Common myeloid progenitor, CD34-positive (primary cell): ENCODE measurements at regions not wholly inside any gene's neighbourhood (a gene's known extent, or its start where the extent isn't known, plus 50 kb on each side); places are given as distances from the start of the nearest gene placed in this dataset.
"Not testable (repeated sequence)": the region's sequence is repeated elsewhere in the genome, so short reads cannot be mapped to it uniquely, and the experiment has no call there.

Source experiments
- CTCF ChIA-PET: fragments of 350-600 bp; sonication (Branson Sonifier 250); formaldehyde crosslinking; loops from one replicate; lab custom pipeline; 2021; ENCODE audit warnings: antibody characterized with exemption; lab: Charles Lee
- POLR2A ChIA-PET: fragments of 350-600 bp; sonication (Branson Sonifier 250); formaldehyde crosslinking; loops from one replicate; lab custom pipeline; 2021; ENCODE audit warnings: antibody characterized with exemption; lab: Charles Lee
- DNase-seq, 3 donors: peaks; one replicate each; pipeline versions ENCODE4 v3.0.0 to v3.0.0-alpha.2; 2013
- H3K27ac ChIP-seq, 2 experiments: 1 replicate in 1 of 2; 2 replicates in 1 of 2; pipeline ENCODE4 v1.7.0; 2013; ENCODE audit warnings: inconsistent platforms in 2 of 2, low read length in 2 of 2, mild to moderate bottlenecking in 2 of 2, low read depth in 1 of 2, moderate library complexity in 1 of 2; ENCODE audit not compliant: severe bottlenecking in 2 of 2, insufficient read depth in 1 of 2, poor library complexity in 1 of 2
- H3K27me3 ChIP-seq, 5 experiments: replicated peaks in 2 of 5; 1 replicate in 3 of 5; 2 replicates in 2 of 5; pipeline versions ENCODE4 v1.6.1 to v1.7.0; 2013; ENCODE audit warnings: low read length in 4 of 5, mild to moderate bottlenecking in 2 of 5, moderate library complexity in 2 of 5, inconsistent platforms in 1 of 5; ENCODE audit not compliant: insufficient read depth in 5 of 5, control insufficient read depth in 4 of 5
- H3K36me3 ChIP-seq, 4 experiments: 1 replicate in 2 of 4; 2 replicates in 2 of 4; pipeline versions ENCODE4 v1.6.1 to v1.7.0; 2013; ENCODE audit warnings: low read length in 3 of 4, control low read depth in 1 of 4, mild to moderate bottlenecking in 1 of 4; ENCODE audit not compliant: control insufficient read depth in 4 of 4, insufficient read depth in 4 of 4
- H3K4me1 ChIP-seq, 4 experiments: 1 replicate in 3 of 4; 2 replicates in 1 of 4; pipeline versions ENCODE4 v1.6.1 to v1.7.1; 2013; ENCODE audit warnings: low read length in 3 of 4, mild to moderate bottlenecking in 3 of 4, control low read depth in 1 of 4, inconsistent platforms in 1 of 4, moderate library complexity in 1 of 4; ENCODE audit not compliant: control insufficient read depth in 4 of 4, insufficient read depth in 4 of 4; ENCODE audit errors: control extremely low read depth in 1 of 4
- H3K4me3 ChIP-seq, 7 experiments: 1 replicate in 4 of 7; 2 replicates in 3 of 7; pipeline versions ENCODE4 v1.5.1 to v1.7.0; 2013; ENCODE audit warnings: mild to moderate bottlenecking in 7 of 7, low read length in 6 of 7, moderate library complexity in 6 of 7, inconsistent platforms in 2 of 7, low read depth in 2 of 7, control low read depth in 1 of 7; ENCODE audit not compliant: insufficient read depth in 4 of 7, control insufficient read depth in 1 of 7; ENCODE audit errors: extremely low read depth in 1 of 7
- H3K9me3 ChIP-seq, 5 experiments: 1 replicate in 4 of 5; 2 replicates in 1 of 5; pipeline versions ENCODE4 v1.6.1 to v1.7.1; 2013; ENCODE audit warnings: low read length in 4 of 5, mild to moderate bottlenecking in 2 of 5, inconsistent platforms in 1 of 5, low read depth in 1 of 5, moderate library complexity in 1 of 5; ENCODE audit not compliant: control insufficient read depth in 4 of 5, insufficient read depth in 2 of 5; ENCODE audit errors: control extremely low read depth in 1 of 5
- WGBS: methylation state at CpG from one replicate; pipeline ENCODE4 v1.1.5; 2013; ENCODE audit not compliant: insufficient coverage; 5-methylcytosine and 5-hydroxymethylcytosine counted together

DNA sequence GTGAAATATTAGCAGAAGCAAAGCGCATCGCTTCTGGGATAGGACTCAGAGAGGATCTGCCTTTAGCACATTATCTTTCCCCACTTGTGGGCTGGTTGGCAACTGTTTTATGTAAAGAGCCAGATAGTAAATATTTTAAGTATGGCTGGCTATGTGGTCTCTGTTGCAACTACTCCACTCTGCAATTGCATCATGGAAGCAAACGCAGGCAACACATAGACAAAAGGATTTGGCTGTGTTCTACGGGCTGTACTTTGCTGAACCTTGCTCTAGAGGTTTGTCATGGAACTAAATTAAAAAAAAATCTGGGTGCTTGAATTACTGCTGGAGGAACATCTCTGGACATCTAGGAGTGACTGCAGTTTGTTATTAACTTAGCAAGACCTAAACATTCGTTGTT, 307.8 kb upstream of the TPK1 start:
- Histone ChIP-seq H3K4me3 (no peak overlapping the region), H3K9me3 (no peaks in the 10 kb centered on the region), H3K4me1 (no peaks in the 10 kb centered on the region), H3K27ac (no peak overlapping the region), H3K36me3 (no peaks in the 10 kb centered on the region), H3K27me3 (peaks cover 0 to 3% (median 0%) of the 10 kb centered on the region in 5 experiments)
- 86% methylated on average over 4 of the region's 5 CpGs for WGBS
- CTCF ChIA-PET, result no interaction called here
- POLR2A ChIA-PET, result no interaction called here
- DNase-seq, result no peak

DNA sequence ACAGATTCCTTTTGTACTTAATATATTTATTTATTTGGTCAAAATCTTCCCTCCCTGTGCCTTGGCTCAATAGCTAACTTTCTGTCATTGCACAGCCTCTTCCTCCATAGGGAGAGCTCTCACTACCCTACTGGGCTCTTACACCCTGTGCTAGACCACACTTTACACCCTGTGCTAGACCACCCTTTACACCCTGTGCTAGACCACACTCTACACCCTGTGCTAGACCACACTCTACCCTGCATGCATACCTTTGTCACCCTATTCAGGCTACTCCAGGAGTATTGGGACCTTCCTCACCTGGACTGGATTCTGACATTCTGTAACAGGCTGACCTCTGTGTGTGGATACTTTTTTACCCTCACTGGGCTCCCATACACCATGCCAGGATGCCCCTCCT, 298.5 kb upstream of the TPK1 start:
- CTCF ChIA-PET, result no interaction called here
- POLR2A ChIA-PET, result no interaction called here
- no peaks in the 10 kb centered on the region for H3K36me3 ChIP-seq
- H3K27me3 ChIP-seq, result no peaks in the 10 kb centered on the region
- no peak overlapping the region for H3K4me3 ChIP-seq
- H3K27ac ChIP-seq, result no peak overlapping the region
- H3K9me3 ChIP-seq, result no peaks in the 10 kb centered on the region
- no peak for DNase-seq
- no peaks in the 10 kb centered on the region for H3K4me1 ChIP-seq

DNA sequence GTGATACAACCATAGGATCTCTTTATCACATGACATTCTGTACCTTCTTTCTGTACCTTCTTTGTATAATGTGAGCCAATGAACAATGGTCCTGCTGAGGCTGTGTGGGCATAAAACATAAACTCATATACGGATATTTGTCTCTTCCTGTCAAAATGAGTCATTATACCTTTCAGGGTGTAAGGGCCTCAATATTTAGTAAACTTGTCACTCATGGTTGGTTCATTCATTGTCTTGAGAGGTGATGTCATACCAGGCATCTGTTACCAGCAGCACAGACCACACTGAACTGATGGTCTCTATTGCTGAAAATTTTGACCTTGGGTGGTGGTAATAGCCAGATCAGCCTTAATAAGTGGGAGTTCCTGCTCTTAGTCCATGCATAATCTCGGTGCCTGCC, 287.6 kb upstream of the TPK1 start:
- POLR2A ChIA-PET, result no interaction called here
- H3K9me3 ChIP-seq, result peaks cover 0 to 2% (median 0%) of the 10 kb centered on the region in 5 experiments
- no peaks in the 10 kb centered on the region for H3K4me1 ChIP-seq
- no peak for DNase-seq
- 100% methylated on average over 1 of the region's 2 CpGs for WGBS
- H3K27ac ChIP-seq, result no peak overlapping the region
- CTCF ChIA-PET, result no interaction called here
- H3K36me3 ChIP-seq, result no peaks in the 10 kb centered on the region
- no peak overlapping the region for H3K4me3 ChIP-seq
- no peaks in the 10 kb centered on the region for H3K27me3 ChIP-seq

DNA sequence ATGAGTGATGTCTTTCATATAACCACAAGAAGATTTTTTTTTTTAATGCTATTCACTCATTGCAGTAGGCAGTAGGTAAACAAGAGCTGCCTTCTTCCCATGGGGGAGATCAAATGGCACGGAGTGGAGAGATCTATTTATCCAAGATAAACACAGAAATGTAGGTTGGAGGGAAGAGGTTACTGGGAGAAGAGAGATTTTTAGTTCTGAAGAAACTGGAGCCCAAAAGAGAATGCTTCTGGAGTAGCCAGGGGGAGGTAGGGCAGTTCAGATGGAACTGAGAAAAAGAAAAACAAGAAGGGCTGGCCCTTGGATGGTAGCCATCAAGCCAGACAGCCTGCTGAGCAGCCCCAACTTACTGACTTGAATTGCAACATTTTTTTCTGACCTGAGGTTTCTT, 270.1 kb upstream of the TPK1 start:
- WGBS, result no CpG with 5 or more reads among the region's 1 CpG
- Histone ChIP-seq H3K4me3 (no peak overlapping the region), H3K27me3 (no peaks in the 10 kb centered on the region), H3K27ac (no peak overlapping the region), H3K9me3 (peaks cover 0 to 1% (median 0%) of the 10 kb centered on the region in 5 experiments), H3K4me1 (no peaks in the 10 kb centered on the region), H3K36me3 (no peaks in the 10 kb centered on the region)
- POLR2A ChIA-PET, result no interaction called here
- CTCF ChIA-PET, result no interaction called here
- DNase-seq, result no peak

DNA sequence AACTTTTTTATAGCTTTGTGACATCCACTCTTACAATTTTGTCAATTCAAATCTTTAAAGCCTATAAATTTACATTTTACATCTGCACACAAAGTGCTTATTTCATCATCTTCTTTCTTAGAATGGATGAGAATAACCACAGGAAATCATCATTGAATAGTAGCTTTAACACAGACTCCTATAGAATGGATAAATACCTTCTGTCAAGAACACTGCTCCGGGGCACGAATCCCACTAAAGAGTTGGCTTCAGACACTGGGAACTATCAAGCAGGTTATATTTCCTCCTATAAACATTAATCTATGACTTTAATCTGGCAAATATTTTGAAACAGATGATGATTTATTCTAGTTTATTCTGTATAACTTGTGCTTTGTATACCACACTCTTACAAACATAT, 269.7 kb upstream of the TPK1 start:
- ChIA-PET CTCF (no interaction called here), POLR2A (no interaction called here)
- Histone ChIP-seq H3K36me3 (no peaks in the 10 kb centered on the region), H3K27ac (no peak overlapping the region), H3K4me3 (no peak overlapping the region), H3K27me3 (no peaks in the 10 kb centered on the region), H3K4me1 (no peaks in the 10 kb centered on the region), H3K9me3 (peaks cover 0 to 1% (median 0%) of the 10 kb centered on the region in 5 experiments)
- no peak for DNase-seq
- WGBS, result 100% methylated on average over 1 of the region's 2 CpGs

DNA sequence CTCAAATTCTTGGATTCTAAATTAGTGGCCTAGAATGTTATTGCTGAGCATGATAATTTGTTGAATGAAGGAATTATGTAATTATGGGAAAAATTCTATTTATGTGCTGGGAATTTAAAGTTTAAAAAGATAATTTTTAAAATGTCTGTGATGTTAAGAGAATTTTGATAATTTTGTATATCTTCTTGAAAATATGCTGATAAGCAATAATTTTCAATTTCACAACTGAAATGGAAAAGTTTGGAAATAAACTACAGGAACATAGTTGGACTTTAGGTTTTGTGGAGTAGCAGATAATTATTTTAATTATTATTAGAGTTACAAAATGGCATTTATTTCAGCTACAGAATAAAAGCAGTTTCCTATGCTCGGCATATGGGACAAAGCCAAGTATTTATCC, 268.5 kb upstream of the TPK1 start:
- Histone ChIP-seq H3K27ac (no peak overlapping the region), H3K36me3 (no peaks in the 10 kb centered on the region), H3K4me1 (no peaks in the 10 kb centered on the region), H3K27me3 (no peaks in the 10 kb centered on the region), H3K9me3 (peaks cover 0 to 1% (median 0%) of the 10 kb centered on the region in 5 experiments), H3K4me3 (no peak overlapping the region)
- CTCF ChIA-PET, result no interaction called here
- POLR2A ChIA-PET, result no interaction called here
- no peak for DNase-seq
- WGBS, result no CpG with 5 or more reads among the region's 1 CpG

DNA sequence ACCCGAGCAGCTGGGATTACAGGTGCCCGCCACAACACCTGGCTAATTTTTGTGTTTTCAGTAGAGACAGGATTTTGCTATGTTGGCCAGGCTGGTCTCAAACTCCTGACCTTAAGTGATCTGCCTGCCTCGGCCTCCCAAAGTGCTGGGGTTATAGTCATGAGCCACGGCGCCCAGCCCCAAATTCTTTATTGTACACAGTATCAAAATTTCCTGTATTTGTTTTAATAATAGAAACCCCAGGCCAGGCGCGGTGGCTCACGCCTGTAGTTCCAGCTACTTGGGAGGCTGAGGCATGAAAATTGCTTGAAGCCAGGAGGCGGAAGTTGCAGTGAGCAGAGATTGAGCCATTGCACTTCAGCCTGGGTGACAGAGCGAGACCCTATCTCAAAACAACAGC, 266.3 kb upstream of the TPK1 start:
- DNase-seq, H3K27ac ChIP-seq, CTCF ChIA-PET, H3K27me3 ChIP-seq, H3K4me1 ChIP-seq, H3K4me3 ChIP-seq, H3K9me3 ChIP-seq, H3K36me3 ChIP-seq, POLR2A ChIA-PET: not testable (repeated sequence)
- 83% methylated on average over 1 of the region's 10 CpGs for WGBS
